Activated naive CD4-positive, alpha-beta T cell treated with anti-CD3 and anti-CD28 coated beads, Interleukin-2, amount 50 U/mL, for 16 hours (primary cell): ENCODE measurements at regions not wholly inside any gene's neighbourhood (a gene's known extent, or its start where the extent isn't known, plus 50 kb on each side); places are given as distances from the start of the nearest gene placed in this dataset.
"Not testable (repeated sequence)": the region's sequence is repeated elsewhere in the genome, so short reads cannot be mapped to it uniquely, and the experiment has no call there.

Source experiments
- DNase-seq: peaks from one replicate; pipeline ENCODE4 v3.0.0-alpha.2; 2020

DNA sequence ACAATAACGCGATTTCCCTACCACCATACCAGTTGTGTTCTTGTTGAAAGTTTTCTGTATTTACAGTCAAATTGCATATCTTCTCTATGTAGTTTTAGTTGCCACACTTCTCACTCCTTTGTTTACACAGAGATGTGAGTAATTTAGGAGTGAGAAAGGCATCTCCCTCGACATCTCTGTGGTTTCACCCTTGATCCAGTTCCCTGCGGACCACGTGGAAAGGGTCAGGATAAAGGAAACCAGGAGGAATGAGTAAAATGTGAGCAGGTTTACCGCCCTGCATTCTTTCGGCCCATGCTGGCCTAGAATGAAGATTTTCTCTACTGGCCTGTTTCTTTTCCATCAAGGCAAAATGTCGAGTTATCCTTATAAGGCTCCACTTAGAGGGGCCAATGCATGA lies 83.2 kb upstream of the WIPF3 start:
- DNase-seq, result not testable (repeated sequence)

DNA sequence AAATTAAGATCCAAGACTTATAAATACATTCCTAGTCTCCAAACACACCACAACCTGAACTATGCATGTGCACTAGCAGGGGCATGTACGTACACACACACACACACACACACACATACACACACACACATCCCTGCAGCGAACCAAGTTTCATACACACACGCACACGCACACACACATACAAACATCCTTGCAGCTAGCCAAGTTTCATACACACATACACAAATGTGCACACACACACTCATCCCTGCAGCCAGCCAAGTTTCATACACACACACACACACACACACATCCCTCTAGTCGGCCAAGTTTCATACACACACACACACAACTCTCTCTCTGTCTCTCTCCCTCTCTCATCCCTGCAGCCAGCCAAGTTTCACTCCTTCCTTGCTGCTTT lies 82.7 kb upstream of the WIPF3 start:
- no peak for DNase-seq

DNA sequence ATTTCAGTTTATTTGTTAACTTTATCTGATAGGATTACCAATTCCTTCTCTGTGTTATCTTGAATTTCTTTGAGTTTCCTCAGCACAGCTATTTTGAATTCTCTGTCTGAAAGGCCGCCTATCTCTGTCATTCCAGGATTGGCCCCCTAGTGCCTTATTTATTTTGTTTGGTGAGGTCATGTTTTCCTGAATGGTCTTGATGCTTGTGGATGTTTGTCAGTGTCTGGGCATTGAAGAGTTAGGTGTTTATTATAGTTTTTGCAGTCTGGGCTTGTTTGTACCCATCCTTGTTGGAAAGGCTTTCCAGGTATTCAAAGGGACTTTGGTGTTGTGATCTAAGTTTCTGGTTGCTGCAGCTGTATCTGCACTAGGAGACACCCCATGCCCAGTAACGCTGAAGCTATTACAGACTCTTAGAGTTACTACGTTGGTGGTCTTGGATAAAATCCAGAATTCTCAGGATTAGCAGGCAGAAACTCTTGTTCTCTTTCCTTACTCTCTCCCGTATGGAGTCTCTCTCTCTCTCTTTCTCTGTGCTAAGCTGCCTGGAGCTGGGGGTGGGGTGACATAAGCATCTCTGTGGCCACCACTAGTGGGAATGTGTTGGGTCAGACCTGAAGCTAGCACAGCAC lies 76.7 kb upstream of the WIPF3 start:
- not testable (repeated sequence) for DNase-seq

DNA sequence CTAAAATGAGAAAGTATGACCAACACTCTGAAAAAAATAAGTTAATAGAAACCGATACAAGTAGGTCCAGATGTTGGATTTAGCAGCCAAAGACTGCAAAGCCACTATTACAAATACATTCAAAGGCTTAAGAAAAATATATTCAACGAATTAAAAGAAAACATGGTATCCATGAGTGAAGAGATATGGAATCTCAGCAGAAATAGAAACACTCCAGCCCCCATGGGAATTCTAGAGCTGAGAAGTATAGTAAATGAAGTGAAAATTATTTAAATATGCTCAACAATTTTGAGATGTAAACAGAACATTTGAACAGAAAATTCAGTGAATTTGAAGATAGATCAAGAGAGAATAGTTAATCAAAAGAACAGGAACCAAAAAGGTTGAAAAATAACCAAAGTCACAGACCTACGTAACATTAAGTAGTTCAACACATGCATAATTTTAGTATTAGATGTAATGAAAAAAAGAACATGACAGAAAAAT lies 72.0 kb upstream of the WIPF3 start:
- DNase-seq, result no peak

DNA sequence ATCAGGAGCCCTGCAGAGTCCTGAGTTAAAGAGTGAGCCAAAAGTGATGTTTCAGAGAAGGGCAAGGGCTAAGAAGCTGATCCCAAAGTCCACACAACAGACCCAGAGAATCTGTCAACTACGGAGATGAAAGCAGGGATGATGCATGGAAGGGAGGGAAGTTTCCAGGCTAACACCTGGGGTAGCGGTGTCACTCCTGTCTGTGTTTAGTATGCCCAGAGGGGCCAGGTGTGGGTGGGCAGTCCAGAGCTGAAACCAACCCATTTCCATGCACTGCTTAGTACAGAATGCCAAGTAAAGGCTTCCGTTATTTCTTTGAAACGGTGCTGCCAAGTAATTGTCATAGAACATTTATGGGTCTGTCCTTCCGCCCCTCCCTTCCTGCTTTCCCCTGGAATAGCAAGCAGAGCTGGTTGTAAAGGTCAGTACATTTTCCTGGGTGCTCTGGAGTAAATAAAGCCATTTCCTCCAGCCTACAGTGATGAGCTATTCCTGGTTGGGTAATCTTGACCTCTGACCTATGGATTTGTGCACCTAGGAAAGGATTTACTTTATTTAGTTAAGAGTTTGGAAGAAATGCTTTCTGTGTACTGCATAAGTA lies 58.6 kb upstream of the WIPF3 start:
- DNase-seq, result not testable (repeated sequence)

DNA sequence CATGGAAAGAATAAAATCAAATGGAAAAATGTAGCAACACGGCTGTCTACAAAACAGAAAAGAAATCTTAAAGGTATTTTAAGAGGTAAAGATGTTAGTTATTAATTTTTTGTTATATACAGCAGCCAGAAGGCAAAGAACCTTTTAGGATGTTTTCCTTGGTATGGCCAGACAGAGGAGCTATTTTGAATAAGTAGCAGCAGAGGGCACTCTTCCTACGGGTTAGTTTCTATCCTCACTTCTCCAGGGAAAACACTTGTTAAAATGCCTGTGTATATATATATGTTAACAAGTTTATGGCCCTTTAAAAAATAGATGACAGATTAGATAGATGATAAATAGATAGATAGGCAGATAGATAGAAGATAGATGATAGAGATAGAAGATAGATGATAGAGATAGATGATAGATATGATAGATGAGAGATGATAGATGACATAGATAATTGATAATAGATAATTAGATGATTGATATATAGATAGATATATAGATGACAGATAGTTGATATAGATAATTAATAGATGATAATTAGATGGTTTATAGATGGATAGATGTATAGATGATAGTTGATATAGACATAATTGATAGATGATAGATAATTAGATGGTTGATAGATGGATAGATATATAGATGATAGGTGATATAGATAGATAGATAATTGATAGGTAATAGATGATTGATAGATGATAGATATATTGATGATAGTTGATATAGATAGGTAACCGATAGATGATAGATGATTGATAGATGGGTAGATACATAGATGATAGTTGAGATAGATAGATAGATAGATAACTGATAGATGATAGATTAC lies 57.8 kb upstream of the WIPF3 start:
- DNase-seq, result no peak

DNA sequence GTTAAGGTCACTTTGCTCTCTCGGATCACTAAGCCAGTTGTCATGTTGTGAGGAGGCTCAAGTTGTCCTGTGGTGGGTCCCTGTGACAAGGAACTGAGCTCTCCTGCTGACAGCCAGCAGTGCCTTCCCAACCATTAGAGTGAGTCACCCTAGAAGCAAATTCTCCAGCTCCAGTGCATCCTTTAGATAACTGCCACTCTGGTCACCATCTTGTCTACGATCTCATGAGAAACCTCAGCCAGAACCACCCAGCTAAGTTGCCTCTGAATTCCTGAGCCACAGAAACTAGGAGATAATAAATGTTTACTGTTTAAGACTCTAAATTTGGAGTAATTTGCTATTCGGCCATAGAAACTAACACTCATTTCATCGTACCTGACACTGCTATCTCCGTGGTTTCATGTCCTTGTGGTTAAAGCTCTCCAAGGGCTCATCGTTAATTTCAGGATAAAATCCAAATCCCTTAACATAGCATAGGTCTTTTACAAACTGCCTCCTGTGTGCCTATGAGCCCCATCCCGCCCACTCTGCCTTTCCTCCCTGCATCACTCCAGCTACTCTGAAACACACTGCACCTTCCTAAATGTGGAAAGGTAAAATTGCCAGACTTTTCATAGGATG lies 56.5 kb upstream of the WIPF3 start:
- DNase-seq, result no peak

DNA sequence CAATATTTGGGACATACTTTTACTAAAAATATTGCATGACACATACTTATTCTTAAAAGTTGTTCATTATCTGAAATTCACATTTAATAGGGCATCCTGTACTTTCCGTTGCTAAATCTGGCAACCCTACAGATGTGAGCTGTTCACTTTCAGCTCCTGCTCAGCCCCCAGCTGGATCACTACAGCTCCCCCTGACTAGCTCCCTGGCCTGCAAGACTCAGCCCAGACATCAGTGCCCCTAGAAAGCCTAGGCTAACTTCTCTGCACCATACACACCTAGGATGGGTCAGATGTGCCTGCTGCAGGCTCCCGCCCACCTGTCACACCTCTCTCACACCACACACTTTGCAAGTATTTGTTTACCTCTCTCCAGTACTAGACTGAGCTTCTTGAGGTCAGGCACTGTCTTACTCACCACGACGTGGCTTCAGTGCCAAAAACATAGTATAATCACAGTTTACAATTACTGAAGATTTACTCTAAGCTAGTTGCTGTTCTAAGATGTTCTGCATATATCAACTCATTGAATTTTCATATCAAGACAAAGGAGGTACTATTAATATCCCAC lies 55.9 kb upstream of the WIPF3 start:
- DNase-seq, result not testable (repeated sequence)

DNA sequence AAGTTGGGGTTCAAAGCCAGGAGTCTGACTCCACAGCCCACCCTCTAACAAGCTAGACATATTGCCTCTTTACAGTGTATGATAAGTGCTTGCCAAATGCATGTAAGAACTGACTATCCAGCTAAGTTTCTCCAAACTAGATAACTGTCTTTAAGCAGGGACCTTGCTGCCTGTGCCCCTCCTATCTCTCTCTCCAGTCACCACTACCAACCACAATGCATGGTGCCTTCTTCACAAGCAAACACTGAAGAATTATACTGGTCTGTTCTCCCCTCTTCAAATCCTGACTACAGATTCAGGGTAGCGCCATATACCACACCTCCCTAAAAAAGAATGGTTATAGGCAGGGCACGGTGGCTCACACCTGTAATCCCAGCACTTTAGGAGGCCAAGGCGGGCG lies 55.3 kb upstream of the WIPF3 start:
- DNase-seq, result not testable (repeated sequence)

DNA sequence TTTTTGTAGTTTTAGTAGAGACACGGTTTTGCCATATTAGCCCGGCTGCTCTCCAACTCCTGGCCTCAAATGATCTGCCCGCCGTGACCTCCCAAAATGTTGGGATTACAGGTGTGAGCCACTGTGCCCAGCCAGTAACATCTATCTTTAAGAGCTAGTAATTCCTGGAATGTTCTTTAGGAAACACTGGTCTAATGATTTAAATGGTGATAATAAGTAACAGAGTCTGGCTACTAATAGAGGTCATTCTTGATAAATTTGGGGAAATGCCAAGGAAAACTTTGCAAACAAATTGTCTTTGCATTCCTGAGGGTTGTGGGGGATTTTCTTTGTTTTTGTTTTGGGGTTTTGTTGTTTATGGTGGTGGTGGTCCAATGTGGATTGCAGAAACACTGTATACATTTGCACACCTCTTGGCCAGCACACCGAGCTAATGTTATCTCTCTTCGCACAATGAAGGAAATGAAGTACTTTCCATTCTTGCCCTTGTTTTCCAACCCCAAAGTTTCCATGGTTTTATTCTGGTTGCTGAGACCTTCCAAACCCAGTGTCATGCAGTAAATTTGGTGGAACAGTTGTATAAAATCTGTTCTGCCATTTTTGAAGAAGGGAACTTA lies 51.3 kb upstream of the WIPF3 start:
- DNase-seq, result no peak
